ENCODE measurements at regions not wholly inside any gene's neighbourhood (a gene's known extent, or its start where the extent isn't known, plus 50 kb on each side); places are given as distances from the start of the nearest gene placed in this dataset.

GRCh38 chr15:91526424-91526823 is 327.1 kb upstream of the SLCO3A1 start:
- no peak for TF ChIP-seq EZH2 (IDR thresholded peaks at IDR 0.05; ENCODE audit: low read length, unreplicated experiment)
- TF ChIP-seq CTCF (conservative IDR thresholded peaks at IDR 0.05; ENCODE audit: low read depth, low read length): no peak
- TF ChIP-seq EZH2phosphoT487 (IDR thresholded peaks at IDR 0.05; ENCODE audit: borderline replicate concordance, low read length): no peak
